ENCODE measurements at regions not wholly inside any gene's neighbourhood (a gene's known extent, or its start where the extent isn't known, plus 50 kb on each side); places are given as distances from the start of the nearest gene placed in this dataset.
"Not testable (repeated sequence)": the region's sequence is repeated elsewhere in the genome, so short reads cannot be mapped to it uniquely, and the experiment has no call there.

DNA sequence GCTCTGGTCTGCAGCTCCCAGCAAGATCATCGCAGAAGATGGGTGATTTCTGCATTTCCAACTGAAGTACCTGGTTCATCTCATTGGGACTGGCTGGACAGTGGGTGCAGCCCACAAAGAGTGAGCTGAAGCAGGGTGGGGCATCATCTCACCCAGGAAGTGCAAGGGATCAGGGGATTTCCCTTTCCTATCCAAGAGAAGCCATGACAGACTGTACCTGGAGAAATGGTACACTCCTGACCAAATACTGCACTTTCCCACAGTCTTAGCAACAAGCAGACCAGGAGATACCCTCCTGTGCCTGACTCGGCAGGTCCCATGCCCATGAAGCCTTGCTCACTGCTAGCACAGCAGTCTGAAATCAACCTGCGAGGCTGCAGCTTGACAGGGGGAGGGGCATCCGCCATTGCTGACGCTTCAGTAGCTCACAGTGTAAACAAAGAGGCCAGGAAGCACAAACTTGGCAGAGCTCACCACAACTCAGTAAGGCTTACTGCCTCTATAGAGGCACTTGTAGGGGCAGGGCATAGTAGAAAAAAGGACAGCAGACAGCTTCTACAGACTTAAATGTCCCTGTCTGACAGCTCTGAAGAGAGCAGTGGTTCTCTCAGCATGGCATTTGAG, 60.5 kb downstream of the AREG start:
- not testable (repeated sequence) for H3K4me1 ChIP-seq (ENCODE audit: insufficient read depth, low read length); H3K27ac ChIP-seq (ENCODE audit: low read depth, low read length); H3K27me3 ChIP-seq (ENCODE audit: control insufficient read depth in 1 of 2, insufficient read depth in 2 of 2, low read length in 2 of 2); H3K36me3 ChIP-seq (ENCODE audit: insufficient read depth, low read length); H3K9me3 ChIP-seq (ENCODE audit: low read length); H3K9ac ChIP-seq (ENCODE audit: low read length); H3K4me3 ChIP-seq (ENCODE audit: low read depth in 1 of 2, low read length in 2 of 2)

GRCh38 chr4:74509363-74509762, 64.4 kb downstream of the AREG start:
- not testable (repeated sequence) for H3K9ac ChIP-seq (ENCODE audit: low read length); H3K27ac ChIP-seq (ENCODE audit: low read depth, low read length)

GRCh38 chr4:74516303-74516702, 71.4 kb downstream of the AREG start:
- Histone ChIP-seq H3K27me3 (ENCODE audit: control insufficient read depth in 1 of 2, insufficient read depth in 2 of 2, low read length in 2 of 2) (no peaks in the 10 kb centered on the region), H3K36me3 (ENCODE audit: insufficient read depth, low read length) (no peaks in the 10 kb centered on the region), H3K9ac (ENCODE audit: low read length) (no peak overlapping the region), H3K9me3 (ENCODE audit: low read length) (no peaks in the 10 kb centered on the region), H3K4me3 (ENCODE audit: low read depth in 1 of 2, low read length in 2 of 2) (no peak overlapping the region), H3K27ac (ENCODE audit: low read depth, low read length) (no peak overlapping the region), H3K4me1 (ENCODE audit: insufficient read depth, low read length) (no peaks in the 10 kb centered on the region)

More at GRCh38 chr4:74509363-74509762, 64.4 kb downstream of the AREG start:
- H3K27me3 ChIP-seq (ENCODE audit: control insufficient read depth in 1 of 2, insufficient read depth in 2 of 2, low read length in 2 of 2); H3K4me1 ChIP-seq (ENCODE audit: insufficient read depth, low read length); H3K36me3 ChIP-seq (ENCODE audit: insufficient read depth, low read length); H3K9me3 ChIP-seq (ENCODE audit: low read length); H3K4me3 ChIP-seq (ENCODE audit: low read depth in 1 of 2, low read length in 2 of 2): not testable (repeated sequence)

DNA sequence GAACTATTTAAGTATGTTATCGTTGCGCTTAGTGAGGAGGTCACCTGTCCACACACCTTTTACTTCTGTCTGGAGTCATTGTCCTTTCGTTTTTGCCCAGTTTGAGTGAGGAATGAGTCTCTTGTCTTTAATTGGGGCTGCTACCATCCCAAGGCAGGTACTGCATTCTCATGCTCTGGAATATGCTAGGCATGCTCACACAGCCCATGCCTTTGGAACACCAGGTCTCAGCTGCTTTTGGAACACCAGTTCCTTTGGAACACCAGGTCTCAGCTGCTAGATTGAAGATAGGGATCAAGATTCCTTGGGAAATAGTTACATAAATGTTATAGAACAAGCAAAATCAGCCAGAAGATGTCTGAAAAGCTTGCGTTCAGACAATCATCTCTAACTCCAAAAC, 73.1 kb downstream of the AREG start:
- Histone ChIP-seq H3K36me3 (ENCODE audit: insufficient read depth, low read length) (no peaks in the 10 kb centered on the region), H3K27me3 (ENCODE audit: control insufficient read depth in 1 of 2, insufficient read depth in 2 of 2, low read length in 2 of 2) (no peaks in the 10 kb centered on the region), H3K4me3 (ENCODE audit: low read depth in 1 of 2, low read length in 2 of 2) (no peak overlapping the region), H3K4me1 (ENCODE audit: insufficient read depth, low read length) (no peaks in the 10 kb centered on the region), H3K27ac (ENCODE audit: low read depth, low read length) (no peak overlapping the region), H3K9ac (ENCODE audit: low read length) (no peak overlapping the region), H3K9me3 (ENCODE audit: low read length) (no peaks in the 10 kb centered on the region)

GRCh38 chr4:74522251-74522991, 77.5 kb downstream of the AREG start:
- H3K4me1 ChIP-seq (ENCODE audit: insufficient read depth, low read length) = no peaks in the 10 kb centered on the region
- no peak overlapping the region for H3K9ac ChIP-seq (ENCODE audit: low read length)
- H3K9me3 ChIP-seq (ENCODE audit: low read length) = no peaks in the 10 kb centered on the region
- H3K4me3 ChIP-seq (ENCODE audit: low read depth in 1 of 2, low read length in 2 of 2) = no peak overlapping the region
- H3K27ac ChIP-seq (ENCODE audit: low read depth, low read length) = no peak overlapping the region
- no peaks in the 10 kb centered on the region for H3K27me3 ChIP-seq (ENCODE audit: control insufficient read depth in 1 of 2, insufficient read depth in 2 of 2, low read length in 2 of 2)
- no peaks in the 10 kb centered on the region for H3K36me3 ChIP-seq (ENCODE audit: insufficient read depth, low read length)

GRCh38 chr4:74523096-74523495, 78.2 kb downstream of the AREG start:
- no peak overlapping the region for H3K9ac ChIP-seq (ENCODE audit: low read length)
- no peaks in the 10 kb centered on the region for H3K9me3 ChIP-seq (ENCODE audit: low read length)
- no peak overlapping the region for H3K27ac ChIP-seq (ENCODE audit: low read depth, low read length)
- H3K4me1 ChIP-seq (ENCODE audit: insufficient read depth, low read length) = no peaks in the 10 kb centered on the region
- no peaks in the 10 kb centered on the region for H3K36me3 ChIP-seq (ENCODE audit: insufficient read depth, low read length)
- H3K27me3 ChIP-seq (ENCODE audit: control insufficient read depth in 1 of 2, insufficient read depth in 2 of 2, low read length in 2 of 2) = no peaks in the 10 kb centered on the region
- no peak overlapping the region for H3K4me3 ChIP-seq (ENCODE audit: low read depth in 1 of 2, low read length in 2 of 2)

DNA sequence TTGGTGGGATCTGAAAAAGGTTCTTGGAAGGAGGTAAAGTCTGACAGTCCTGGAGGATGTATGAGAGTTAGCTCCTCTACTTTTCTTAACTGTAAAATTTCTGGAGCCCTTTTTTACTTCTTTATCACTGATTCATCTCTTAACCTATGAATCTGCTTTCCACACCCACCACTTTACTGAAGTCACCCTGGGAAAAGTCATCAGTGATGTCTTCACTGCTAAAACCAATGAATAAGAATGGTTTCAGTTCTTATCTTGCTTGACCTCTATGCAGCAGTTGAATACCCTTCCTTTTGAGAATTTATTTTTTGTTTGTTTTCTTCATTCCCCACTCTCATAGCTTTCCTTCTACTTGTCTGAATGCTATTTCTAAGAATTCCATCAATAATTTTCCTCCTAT, 80.0 kb downstream of the AREG start:
- Histone ChIP-seq H3K36me3 (ENCODE audit: insufficient read depth, low read length) (no peaks in the 10 kb centered on the region), H3K9ac (ENCODE audit: low read length) (no peak overlapping the region), H3K4me3 (ENCODE audit: low read depth in 1 of 2, low read length in 2 of 2) (no peak overlapping the region), H3K4me1 (ENCODE audit: insufficient read depth, low read length) (no peaks in the 10 kb centered on the region), H3K27ac (ENCODE audit: low read depth, low read length) (no peak overlapping the region), H3K9me3 (ENCODE audit: low read length) (no peaks in the 10 kb centered on the region), H3K27me3 (ENCODE audit: control insufficient read depth in 1 of 2, insufficient read depth in 2 of 2, low read length in 2 of 2) (no peaks in the 10 kb centered on the region)

- H3K9ac ChIP-seq (ENCODE audit: low read length) = no peak overlapping the region
- H3K4me3 ChIP-seq (ENCODE audit: low read depth in 1 of 2, low read length in 2 of 2) = no peak overlapping the region
- no peaks in the 10 kb centered on the region for H3K4me1 ChIP-seq (ENCODE audit: insufficient read depth, low read length)
- no peaks in the 10 kb centered on the region for H3K27me3 ChIP-seq (ENCODE audit: control insufficient read depth in 1 of 2, insufficient read depth in 2 of 2, low read length in 2 of 2)
- H3K9me3 ChIP-seq (ENCODE audit: low read length) = no peaks in the 10 kb centered on the region
- no peaks in the 10 kb centered on the region for H3K36me3 ChIP-seq (ENCODE audit: insufficient read depth, low read length)
- H3K27ac ChIP-seq (ENCODE audit: low read depth, low read length) = no peak overlapping the region
These were observed 82.1 kb downstream of the AREG start for GRCh38 chr4:74527049-74527448.

DNA sequence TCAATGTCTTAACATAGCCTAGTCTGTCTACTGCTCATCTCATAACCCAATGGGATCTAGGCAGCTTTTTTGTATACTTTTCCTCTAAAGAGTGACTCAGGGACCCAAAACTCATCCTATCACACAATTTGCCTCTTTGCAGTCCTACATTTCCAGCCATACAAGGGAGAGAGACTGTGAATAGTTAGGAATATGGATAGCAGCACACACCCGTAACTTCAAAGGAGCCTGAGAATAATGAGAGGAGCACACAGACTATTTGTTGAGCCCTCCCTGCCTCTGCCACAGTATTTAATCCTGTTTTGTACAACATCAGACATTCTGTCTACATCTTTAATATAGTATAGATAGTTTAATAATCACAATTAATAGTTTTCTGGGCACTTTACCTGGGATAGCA, 83.2 kb downstream of the AREG start:
- Histone ChIP-seq H3K4me1 (ENCODE audit: insufficient read depth, low read length) (no peaks in the 10 kb centered on the region), H3K36me3 (ENCODE audit: insufficient read depth, low read length) (no peaks in the 10 kb centered on the region), H3K9ac (ENCODE audit: low read length) (no peak overlapping the region), H3K9me3 (ENCODE audit: low read length) (no peaks in the 10 kb centered on the region), H3K4me3 (ENCODE audit: low read depth in 1 of 2, low read length in 2 of 2) (no peak overlapping the region), H3K27me3 (ENCODE audit: control insufficient read depth in 1 of 2, insufficient read depth in 2 of 2, low read length in 2 of 2) (no peaks in the 10 kb centered on the region), H3K27ac (ENCODE audit: low read depth, low read length) (no peak overlapping the region)

DNA sequence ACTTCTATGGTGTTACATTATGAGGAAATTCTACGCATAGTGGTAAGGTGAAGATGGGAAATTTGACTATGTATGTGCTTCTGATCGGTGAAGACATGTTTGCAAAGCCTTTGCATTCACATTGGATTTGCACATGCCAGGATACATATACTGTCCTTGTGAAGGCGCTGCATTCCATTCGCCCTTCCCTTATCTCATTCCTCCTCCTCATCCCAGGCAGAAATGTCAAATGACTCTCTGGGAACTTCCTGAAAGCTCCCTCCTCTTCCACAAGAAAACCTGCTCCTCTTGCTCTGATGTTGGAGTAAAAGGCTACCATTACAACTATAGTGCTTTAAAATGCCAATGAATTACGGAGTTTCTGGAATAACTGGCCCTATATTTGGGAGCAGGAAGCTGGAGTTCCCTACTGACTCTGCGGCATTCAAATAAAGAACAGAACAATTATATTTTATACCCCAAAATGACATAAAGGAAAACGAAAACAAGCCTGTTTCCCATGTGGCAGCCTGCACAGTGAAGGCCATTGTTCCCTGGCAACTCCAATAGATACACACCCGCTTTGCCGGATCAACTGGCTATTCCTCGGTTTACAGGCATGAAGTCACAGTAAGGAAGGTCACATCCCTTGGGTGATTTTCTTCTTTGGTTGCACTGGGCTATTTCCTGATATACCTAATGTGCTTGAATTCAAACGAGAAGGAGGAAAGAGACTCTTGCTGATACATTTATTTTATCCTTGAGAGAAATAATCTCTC, 84.5 kb downstream of the AREG start:
- Histone ChIP-seq H3K27ac (ENCODE audit: low read depth, low read length) (no peak overlapping the region), H3K36me3 (ENCODE audit: insufficient read depth, low read length) (no peaks in the 10 kb centered on the region), H3K4me3 (ENCODE audit: low read depth in 1 of 2, low read length in 2 of 2) (no peak overlapping the region), H3K4me1 (ENCODE audit: insufficient read depth, low read length) (no peaks in the 10 kb centered on the region), H3K27me3 (ENCODE audit: control insufficient read depth in 1 of 2, insufficient read depth in 2 of 2, low read length in 2 of 2) (no peaks in the 10 kb centered on the region), H3K9ac (ENCODE audit: low read length) (no peak overlapping the region), H3K9me3 (ENCODE audit: low read length) (no peaks in the 10 kb centered on the region)

GRCh38 chr4:74531963-74532794, 87.2 kb downstream of the AREG start:
- H3K9me3 ChIP-seq (ENCODE audit: low read length) = no peaks in the 10 kb centered on the region
- no peak overlapping the region for H3K4me3 ChIP-seq (ENCODE audit: low read depth in 1 of 2, low read length in 2 of 2)
- no peak overlapping the region for H3K27ac ChIP-seq (ENCODE audit: low read depth, low read length)
- H3K36me3 ChIP-seq (ENCODE audit: insufficient read depth, low read length) = no peaks in the 10 kb centered on the region
- H3K4me1 ChIP-seq (ENCODE audit: insufficient read depth, low read length) = no peaks in the 10 kb centered on the region
- no peak overlapping the region for H3K9ac ChIP-seq (ENCODE audit: low read length)
- no peaks in the 10 kb centered on the region for H3K27me3 ChIP-seq (ENCODE audit: control insufficient read depth in 1 of 2, insufficient read depth in 2 of 2, low read length in 2 of 2)

Measured in muscle layer of colon (tissue), 2 donors.